Left lobe of liver (tissue), 2 donors: ENCODE measurements at regions not wholly inside any gene's neighbourhood (a gene's known extent, or its start where the extent isn't known, plus 50 kb on each side); places are given as distances from the start of the nearest gene placed in this dataset.

ENCODE experiments used
- ATAC-seq: fragments of 200-7000 bp; cut with Tn5 transposase; one replicate; pipeline ENCODE4 v1.9.1; 2020; ENCODE audit warnings: mild to moderate bottlenecking, moderate library complexity
- DNase-seq: peaks from one replicate; pipeline ENCODE4 v3.0.0-alpha.2; 2020; ENCODE audit warnings: low spot score
- donor health status: DM: no; HTN: no; CAD: no; lungs with moderate emphysema.
- donor health status: DM: no; HTN: yes; CAD: no.

- no peak for ATAC-seq
Observed at GRCh38 chr6:106035655-106036054, 50.5 kb upstream of the PRDM1 start.

GRCh38 chr6:106033806-106034205, 52.3 kb upstream of the PRDM1 start:
- DNase-seq = no peak
- ATAC-seq = no peak

More at GRCh38 chr6:106035655-106036054, 50.5 kb upstream of the PRDM1 start:
- DNase-seq = no peak

- DNase-seq (no peak), ATAC-seq (no peak)
Observed at GRCh38 chr6:106027758-106028157, 58.4 kb upstream of the PRDM1 start.

DNA sequence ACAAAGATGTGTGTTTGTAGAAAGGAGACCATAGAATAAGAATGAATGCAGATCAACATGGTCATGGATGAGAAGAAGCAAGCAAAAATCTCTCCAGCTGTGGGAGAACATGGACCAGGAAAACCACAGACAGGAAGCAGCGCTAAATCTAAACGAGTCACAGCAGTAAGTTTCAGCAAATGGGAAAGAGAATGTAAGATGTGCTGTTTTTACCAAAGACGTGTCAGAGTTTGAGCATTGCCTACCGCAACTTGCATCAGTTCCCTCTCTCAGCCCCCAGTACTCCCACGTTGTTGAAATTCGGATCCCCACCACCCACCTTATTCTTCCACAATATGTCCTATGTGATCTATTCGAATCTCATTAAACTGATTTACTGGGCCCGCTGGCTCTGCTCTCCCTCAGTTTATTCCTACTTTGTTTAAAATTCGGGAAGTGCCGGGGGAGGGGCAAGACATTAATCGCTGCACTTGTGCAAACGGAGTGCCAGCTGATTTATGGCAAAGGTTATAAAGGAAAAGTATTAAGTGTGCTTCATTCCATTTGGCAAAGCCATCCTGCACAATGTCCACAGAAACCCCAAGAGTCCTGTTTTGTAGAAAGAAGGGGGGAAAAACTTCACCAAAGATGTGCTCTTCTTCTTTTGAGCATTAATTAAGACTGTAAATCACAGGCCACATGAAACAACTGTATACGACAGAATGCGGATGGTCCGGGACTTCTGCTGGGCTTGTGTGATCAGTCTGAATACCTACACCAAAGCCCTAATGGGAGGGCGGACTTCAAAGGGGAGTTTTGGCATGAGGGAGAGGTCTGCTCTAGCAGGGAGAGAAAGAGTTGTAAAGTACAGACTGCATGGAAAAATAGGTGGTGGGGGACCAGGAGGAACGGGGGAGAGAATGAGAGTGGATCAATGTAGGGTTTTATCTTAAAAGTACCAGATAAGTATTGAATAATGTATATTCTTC, 59.1 kb upstream of the PRDM1 start:
- DNase-seq = no peak
- no peak for ATAC-seq

GRCh38 chr6:106025655-106026054, 60.5 kb upstream of the PRDM1 start:
- no peak for ATAC-seq
- DNase-seq = no peak

- no peak for DNase-seq
- no peak for ATAC-seq
Observed at GRCh38 chr6:106022801-106023200, 63.3 kb upstream of the PRDM1 start.

DNA sequence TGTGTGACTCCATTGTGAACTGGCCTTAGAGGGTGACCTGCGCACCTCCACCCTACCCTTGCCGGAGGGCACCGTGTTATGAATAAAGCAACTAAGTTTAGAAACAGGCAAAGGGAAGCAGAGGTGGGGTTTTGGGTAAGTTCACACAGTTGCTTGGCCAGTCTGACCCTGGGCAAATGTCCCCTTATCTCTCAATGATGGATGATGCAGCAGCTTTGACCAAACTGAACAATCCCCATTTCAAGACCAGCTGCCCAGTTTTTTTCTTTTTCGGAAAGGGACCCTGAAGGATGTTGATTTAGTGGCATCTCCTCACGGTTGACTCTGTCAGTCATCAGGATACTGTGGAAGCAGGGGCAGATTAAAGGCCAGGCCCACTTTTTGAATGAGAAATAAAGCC, 68.7 kb upstream of the PRDM1 start:
- DNase-seq = no peak
- ATAC-seq = no peak

DNA sequence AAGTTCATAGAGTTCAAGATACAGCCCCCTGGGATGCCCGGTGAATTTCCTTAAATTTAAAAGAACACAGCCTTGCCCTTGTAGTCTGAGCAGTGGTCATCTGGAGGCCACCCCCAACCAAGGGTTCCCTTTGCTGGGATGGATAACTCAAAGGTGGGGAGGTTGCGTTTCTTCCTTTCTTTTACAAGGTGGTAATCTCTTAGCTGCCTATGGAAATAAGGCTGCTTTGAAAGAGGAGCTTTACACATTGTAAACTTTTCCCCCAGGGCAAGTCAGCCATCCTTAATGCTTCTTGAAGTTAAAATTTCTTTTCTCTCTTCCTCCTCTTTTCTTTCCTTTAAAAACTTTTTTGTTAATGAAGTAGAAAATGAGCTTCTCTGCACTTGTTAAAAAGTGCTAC, 71.2 kb upstream of the PRDM1 start:
- no peak for ATAC-seq
- DNase-seq = no peak

DNA sequence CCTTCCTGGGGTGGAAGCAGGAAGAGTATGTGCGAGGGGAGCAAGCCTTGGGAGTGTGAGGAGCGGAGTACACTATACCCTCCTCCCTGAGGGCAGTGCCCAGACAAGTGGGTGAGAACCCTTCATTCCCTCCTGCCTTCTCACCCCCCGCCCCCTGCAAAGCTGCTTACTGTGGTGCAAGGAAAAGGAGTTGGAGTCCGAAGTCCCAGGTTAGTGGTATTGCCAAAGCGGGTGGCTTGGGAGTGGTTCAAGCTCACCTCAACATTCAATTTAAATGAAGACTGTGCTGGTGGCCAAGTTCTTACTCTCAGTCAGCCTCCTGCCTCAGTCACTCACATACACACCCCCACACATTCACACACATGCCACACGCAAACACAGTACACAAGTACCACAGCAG, 74.7 kb upstream of the PRDM1 start:
- DNase-seq (no peak), ATAC-seq (no peak)

DNA sequence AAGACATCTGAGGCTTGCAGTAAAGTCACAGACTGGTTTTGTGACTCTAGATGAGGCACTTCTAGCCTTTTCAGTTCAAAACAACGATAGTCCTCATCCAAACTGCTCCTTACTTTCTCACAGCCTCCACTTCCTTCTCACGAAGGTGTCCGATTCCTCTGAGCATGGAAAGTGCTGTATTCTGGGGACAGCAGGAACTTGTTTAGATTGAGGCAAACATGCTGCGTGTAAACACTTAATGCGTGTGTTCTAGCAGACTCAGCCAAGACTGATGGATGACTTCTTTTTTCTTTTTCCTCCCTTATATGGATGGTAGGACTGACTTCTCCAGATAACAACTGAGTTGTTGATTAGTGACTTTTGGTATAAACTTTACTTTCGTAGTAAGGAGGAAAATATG, 80.2 kb upstream of the PRDM1 start:
- DNase-seq (no peak), ATAC-seq (no peak)

DNA sequence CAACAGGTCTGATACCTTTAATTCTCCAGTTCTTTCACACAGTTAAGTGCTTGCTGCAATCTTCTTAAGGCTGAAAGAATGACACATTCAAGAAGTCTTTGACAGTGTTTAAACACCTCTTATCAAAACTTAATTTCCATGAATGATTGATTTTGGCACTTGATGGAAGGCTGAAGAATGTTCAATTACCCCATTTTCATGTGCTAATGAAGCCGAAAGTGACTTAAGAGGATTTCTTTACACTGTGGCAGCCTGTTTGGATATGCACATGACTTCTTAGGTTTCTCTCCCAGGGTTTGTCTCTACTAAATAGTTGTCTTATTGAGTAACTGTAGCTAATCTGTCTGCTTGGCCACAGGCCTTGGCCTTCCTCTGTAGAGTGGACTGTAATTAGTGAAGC, 81.1 kb upstream of the PRDM1 start:
- ATAC-seq (no peak), DNase-seq (no peak)

GRCh38 chr6:106003268-106003987, 82.7 kb upstream of the PRDM1 start:
- no peak for DNase-seq

GRCh38 chr6:106002005-106002404, 84.1 kb upstream of the PRDM1 start:
- ATAC-seq (no peak), DNase-seq (no peak)

More at GRCh38 chr6:106003268-106003987, 82.7 kb upstream of the PRDM1 start:
- no peak for ATAC-seq

DNA sequence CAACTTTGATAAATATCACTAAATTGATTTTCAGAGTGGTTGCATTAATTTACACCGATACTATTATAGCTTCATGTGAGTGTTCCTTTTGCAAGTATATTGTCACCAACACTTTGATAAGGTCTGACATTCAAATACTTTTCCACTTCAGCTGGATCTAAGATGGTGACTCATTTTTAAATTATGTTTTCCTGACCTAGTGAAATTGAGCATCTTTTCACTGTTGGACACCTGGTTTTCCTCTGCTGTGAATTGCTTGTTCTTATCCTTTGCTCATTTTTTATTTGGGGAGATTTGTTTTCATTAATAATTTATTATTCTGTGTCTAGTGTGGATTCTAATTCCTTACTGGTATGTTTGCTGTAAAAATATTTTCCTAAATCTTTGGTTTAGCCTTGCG, 85.2 kb upstream of the PRDM1 start:
- ATAC-seq (no peak), DNase-seq (no peak)

DNA sequence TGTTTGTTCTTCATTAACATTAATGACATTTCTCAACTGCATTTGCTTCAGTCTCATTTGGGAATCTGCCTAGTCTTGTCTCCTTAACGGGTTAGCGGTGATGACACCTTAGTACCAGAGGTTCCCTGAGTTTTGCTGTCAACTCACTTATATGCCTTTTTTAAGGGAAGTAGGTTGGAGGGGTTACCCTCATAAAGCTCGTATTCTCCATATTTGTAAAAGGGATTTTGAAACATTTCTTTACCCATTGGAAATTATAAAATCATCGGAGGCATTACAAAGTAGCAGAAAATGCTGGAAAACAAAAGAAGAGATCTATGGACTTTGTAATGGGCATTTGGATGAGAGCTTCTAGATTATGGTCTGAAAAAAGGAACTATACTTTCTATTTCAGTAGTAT, 88.7 kb upstream of the PRDM1 start:
- DNase-seq (no peak), ATAC-seq (no peak)

GRCh38 chr6:105995391-105995865, 90.7 kb upstream of the PRDM1 start:
- no peak for DNase-seq
- no peak for ATAC-seq

DNA sequence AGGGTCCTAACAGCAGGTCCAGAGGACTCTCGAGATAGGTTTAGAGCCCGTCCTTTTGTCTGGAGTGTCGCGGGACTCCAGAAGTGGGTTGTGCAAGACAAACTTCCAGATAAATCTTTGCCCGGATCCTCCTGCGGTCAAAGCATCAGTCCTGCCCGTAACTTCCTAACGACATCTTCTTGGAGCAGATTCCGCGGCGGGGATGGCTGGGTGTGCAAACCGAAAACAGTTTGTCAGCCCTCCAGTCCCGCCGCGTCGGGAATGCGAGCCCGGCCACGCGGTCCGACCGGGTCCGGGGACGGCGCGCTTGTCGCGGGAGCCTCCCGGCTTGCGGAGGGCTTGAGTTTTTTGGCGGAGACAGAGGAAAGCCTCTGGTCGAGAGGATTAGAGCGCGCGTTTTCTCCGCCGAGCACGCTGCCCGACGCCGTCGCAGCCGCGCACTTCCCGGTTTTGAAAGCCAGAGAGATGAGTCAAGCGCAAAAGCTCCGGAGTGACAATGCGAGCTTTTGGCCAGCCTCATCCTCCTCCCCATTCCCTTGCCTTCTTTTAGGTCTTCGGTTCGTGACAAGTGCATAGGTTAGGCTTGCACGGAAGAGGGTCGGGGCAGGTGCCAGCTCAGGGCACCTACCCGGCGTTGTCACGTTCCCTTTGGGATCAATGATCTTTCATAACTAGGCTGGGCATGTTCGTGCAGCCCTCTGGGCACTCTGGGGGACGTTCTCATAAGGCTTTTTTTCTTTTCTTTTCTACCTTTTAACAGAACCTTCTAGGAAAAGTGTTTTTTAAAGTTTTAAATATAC, 91.3 kb upstream of the PRDM1 start:
- DNase-seq (no peak), ATAC-seq (peak; percentile 27)

GRCh38 chr6:105994118-105994590, 92.0 kb upstream of the PRDM1 start:
- DNase-seq (no peak), ATAC-seq (peak; percentile 21)

GRCh38 chr6:105993341-105994117, 92.6 kb upstream of the PRDM1 start:
- DNase-seq (no peak), ATAC-seq (no peak)

GRCh38 chr6:105992315-105992961, 93.7 kb upstream of the PRDM1 start:
- DNase-seq (peak; percentile 92), ATAC-seq (peak; percentile 93)
